Hematopoietic multipotent progenitor cell (in vitro differentiated cells): ENCODE measurements at regions not wholly inside any gene's neighbourhood (a gene's known extent, or its start where the extent isn't known, plus 50 kb on each side); places are given as distances from the start of the nearest gene placed in this dataset.
"Not testable (repeated sequence)": the region's sequence is repeated elsewhere in the genome, so short reads cannot be mapped to it uniquely, and the experiment has no call there.

Experiments used
- DNase-seq, 3 donors: peaks; one replicate each; pipeline ENCODE4 v3.0.0-alpha.2; 2011 to 2015; ENCODE audit warnings: low read depth in 2 of 3, low spot score in 2 of 3

- DNase-seq = not testable (repeated sequence)
Measured at GRCh38 chr9:115844433-115844832, 309.2 kb upstream of the PAPPA start.

GRCh38 chr9:115845648-115846312, 307.8 kb upstream of the PAPPA start:
- no peak for DNase-seq

- DNase-seq = no peak
Measured at GRCh38 chr9:115847216-115847615, 306.4 kb upstream of the PAPPA start.

GRCh38 chr9:115849679-115850412, 303.7 kb upstream of the PAPPA start:
- no peak for DNase-seq

- DNase-seq = no peak
Measured at GRCh38 chr9:115850548-115851304, 302.9 kb upstream of the PAPPA start.

- DNase-seq = no peak
Measured at GRCh38 chr9:115855458-115856133, 298.0 kb upstream of the PAPPA start.

- not testable (repeated sequence) for DNase-seq
Measured at GRCh38 chr9:115858421-115858820, 295.2 kb upstream of the PAPPA start.

GRCh38 chr9:115862021-115862420, 291.6 kb upstream of the PAPPA start:
- no peak for DNase-seq

- DNase-seq = no peak
Measured at GRCh38 chr9:115864581-115864980, 289.0 kb upstream of the PAPPA start.

- no peak for DNase-seq
Measured at GRCh38 chr9:115867326-115867725, 286.3 kb upstream of the PAPPA start.

- DNase-seq = no peak
Measured at GRCh38 chr9:115877852-115878438, 275.6 kb upstream of the PAPPA start.

GRCh38 chr9:115879451-115879850, 274.1 kb upstream of the PAPPA start:
- DNase-seq = no peak

- no peak for DNase-seq
Measured at GRCh38 chr9:115880221-115880885, 273.2 kb upstream of the PAPPA start.

GRCh38 chr9:115882911-115883310, 270.7 kb upstream of the PAPPA start:
- DNase-seq = no peak

- DNase-seq = peak in 2 of 3 donors; percentile 4 to 14
Measured at GRCh38 chr9:115883467-115884329, 269.9 kb upstream of the PAPPA start.

- DNase-seq = no peak
Measured at GRCh38 chr9:115884846-115885245, 268.7 kb upstream of the PAPPA start.

GRCh38 chr9:115888131-115888530, 265.5 kb upstream of the PAPPA start:
- DNase-seq = no peak

- no peak for DNase-seq
Measured at GRCh38 chr9:115891929-115892328, 261.7 kb upstream of the PAPPA start.

GRCh38 chr9:115898478-115898877, 255.1 kb upstream of the PAPPA start:
- not testable (repeated sequence) for DNase-seq
